Endothelial cell of umbilical vein (primary cell): ENCODE measurements at regions not wholly inside any gene's neighbourhood (a gene's known extent, or its start where the extent isn't known, plus 50 kb on each side); places are given as distances from the start of the nearest gene placed in this dataset.

ENCODE experiments used
- EZH2 ChIP-seq: IDR thresholded peaks from 2 replicates; pipeline ENCODE4 v1.6.1; 2012; ENCODE audit warnings: borderline replicate concordance, low read depth, mild to moderate bottlenecking, moderate library complexity, low read length, inconsistent platforms; ENCODE audit not compliant: severe bottlenecking
- FOS ChIP-seq: IDR thresholded peaks from 2 replicates; pipeline ENCODE4 v1.6.1; 2011; ENCODE audit warnings: mild to moderate bottlenecking, low read length, moderate library complexity, borderline replicate concordance; ENCODE audit not compliant: insufficient read depth
- JUN ChIP-seq: IDR thresholded peaks from 2 replicates; pipeline ENCODE4 v1.6.1; 2011; ENCODE audit warnings: borderline replicate concordance, low read depth; ENCODE audit not compliant: insufficient read length, insufficient read depth
- MYC ChIP-seq: IDR thresholded peaks from one replicate; pipeline ENCODE4 v1.6.1; 2011; ENCODE audit warnings: mild to moderate bottlenecking, low read depth, low read length
- POLR2A ChIP-seq: IDR thresholded peaks from 2 replicates; pipeline ENCODE4 v1.6.1; 2012; ENCODE audit warnings: low read depth, mild to moderate bottlenecking, control low read depth, low read length
- POLR2AphosphoS5 ChIP-seq: IDR thresholded peaks from 2 replicates; pipeline ENCODE4 v1.6.1; 2012; ENCODE audit warnings: low read depth, mild to moderate bottlenecking, control low read depth, low read length, moderate library complexity; ENCODE audit not compliant: insufficient read depth
- TF ChIP-seq, protein P1 (sequence below): IDR thresholded peaks from 2 replicates; pipeline ENCODE4 v1.6.1; 2011; ENCODE audit not compliant: insufficient read depth, insufficient read length
- TF ChIP-seq, protein P2 (sequence below), 2 donors: IDR thresholded peaks; 1 replicate in 1 of 2; 2 replicates in 1 of 2; pipeline ENCODE4 v1.5.1; 2011; ENCODE audit warnings: low read length in 2 of 2, mild to moderate bottlenecking in 2 of 2, moderate library complexity in 2 of 2, control low read depth in 1 of 2, inconsistent platforms in 1 of 2, low read depth in 1 of 2; ENCODE audit not compliant: insufficient read depth in 1 of 2; ENCODE audit errors: extremely low read depth in 1 of 2

DNA sequence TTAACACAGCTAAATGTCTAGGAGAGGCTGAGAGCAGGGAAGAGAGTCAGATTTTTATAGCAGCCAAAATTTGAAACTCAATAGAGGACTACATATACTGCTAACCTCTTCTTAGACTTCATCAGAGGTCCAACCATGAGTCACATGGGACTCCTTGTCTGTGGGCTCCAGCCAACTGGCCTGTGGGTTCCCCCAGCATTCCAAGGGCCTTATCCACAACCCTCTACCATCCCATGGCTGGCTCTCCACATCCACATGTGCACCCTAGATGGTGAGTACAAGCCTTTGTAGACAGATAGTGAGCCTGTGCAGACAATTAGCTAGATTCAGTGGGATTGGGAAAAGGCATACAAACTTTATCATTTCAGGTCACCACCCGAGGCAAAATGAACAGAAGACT lies 901.9 kb upstream of the ZEB2 start:
- TF ChIP-seq POLR2AphosphoS5 (no peak), POLR2A (no peak), MYC (no peak), EZH2 (no peak), FOS (no peak), JUN (no peak)
- TF ChIP-seq, protein P1, sequence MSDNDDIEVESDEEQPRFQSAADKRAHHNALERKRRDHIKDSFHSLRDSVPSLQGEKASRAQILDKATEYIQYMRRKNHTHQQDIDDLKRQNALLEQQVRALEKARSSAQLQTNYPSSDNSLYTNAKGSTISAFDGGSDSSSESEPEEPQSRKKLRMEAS: no peak
- TF ChIP-seq, protein P2, sequence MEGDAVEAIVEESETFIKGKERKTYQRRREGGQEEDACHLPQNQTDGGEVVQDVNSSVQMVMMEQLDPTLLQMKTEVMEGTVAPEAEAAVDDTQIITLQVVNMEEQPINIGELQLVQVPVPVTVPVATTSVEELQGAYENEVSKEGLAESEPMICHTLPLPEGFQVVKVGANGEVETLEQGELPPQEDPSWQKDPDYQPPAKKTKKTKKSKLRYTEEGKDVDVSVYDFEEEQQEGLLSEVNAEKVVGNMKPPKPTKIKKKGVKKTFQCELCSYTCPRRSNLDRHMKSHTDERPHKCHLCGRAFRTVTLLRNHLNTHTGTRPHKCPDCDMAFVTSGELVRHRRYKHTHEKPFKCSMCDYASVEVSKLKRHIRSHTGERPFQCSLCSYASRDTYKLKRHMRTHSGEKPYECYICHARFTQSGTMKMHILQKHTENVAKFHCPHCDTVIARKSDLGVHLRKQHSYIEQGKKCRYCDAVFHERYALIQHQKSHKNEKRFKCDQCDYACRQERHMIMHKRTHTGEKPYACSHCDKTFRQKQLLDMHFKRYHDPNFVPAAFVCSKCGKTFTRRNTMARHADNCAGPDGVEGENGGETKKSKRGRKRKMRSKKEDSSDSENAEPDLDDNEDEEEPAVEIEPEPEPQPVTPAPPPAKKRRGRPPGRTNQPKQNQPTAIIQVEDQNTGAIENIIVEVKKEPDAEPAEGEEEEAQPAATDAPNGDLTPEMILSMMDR (IDR thresholded peaks at IDR 0.05; ENCODE audit: extremely low read depth in 1 of 2, insufficient read depth in 1 of 2, low read depth in 1 of 2, low read length in 2 of 2): no peak
